Mucosa of descending colon (tissue), 3 donors: ENCODE measurements at regions not wholly inside any gene's neighbourhood (a gene's known extent, or its start where the extent isn't known, plus 50 kb on each side); places are given as distances from the start of the nearest gene placed in this dataset.

ENCODE experiments used
- ATAC-seq: fragments of 200-7000 bp; cut with Tn5 transposase; one replicate; pipeline ENCODE4 v1.9.1; 2020; ENCODE audit warnings: mild to moderate bottlenecking, moderate library complexity
- DNase-seq, 3 donors: peaks; one replicate each; pipeline ENCODE4 v3.0.0-alpha.2; 2020
- H3K36me3 ChIP-seq: fragments of 200-600 bp; one replicate; pipeline ENCODE4 v1.8.0; 2021; ENCODE audit warnings: low read depth, mild to moderate bottlenecking
- H3K4me1 ChIP-seq: fragments of 200-600 bp; one replicate; pipeline ENCODE4 v1.8.0; 2021; ENCODE audit warnings: low read depth, mild to moderate bottlenecking
- H3K4me3 ChIP-seq: fragments of 200-600 bp; one replicate; pipeline ENCODE4 v1.8.0; 2021; ENCODE audit warnings: mild to moderate bottlenecking
- H3K9me3 ChIP-seq: fragments of 200-600 bp; one replicate; pipeline ENCODE4 v1.8.0; 2021; ENCODE audit warnings: mild to moderate bottlenecking
- intact Hi-C, 2 donors: fragments of 100-400 bp; cut with DNase I in 1 of 2; cut with micrococcal nuclease in 1 of 2; formaldehyde crosslinking; loops; one replicate each; pipeline versions ENCODE4 v1.11.0 to v1.11.1; 2022; cut with DNase I, micrococcal nuclease
- TF ChIP-seq, protein P1 (sequence below): fragments of 200-600 bp; IDR thresholded peaks from one replicate; pipeline ENCODE4 v1.8.0; 2022; ENCODE audit warnings: antibody characterized with exemption, mild to moderate bottlenecking
- donor health status: DM: no; HTN: no; CAD: no; lungs with moderate emphysema.
- donor health status: DM: no; HTN: no; CAD: no.
- donor health status: DM: no; HTN: yes; CAD: no.

DNA sequence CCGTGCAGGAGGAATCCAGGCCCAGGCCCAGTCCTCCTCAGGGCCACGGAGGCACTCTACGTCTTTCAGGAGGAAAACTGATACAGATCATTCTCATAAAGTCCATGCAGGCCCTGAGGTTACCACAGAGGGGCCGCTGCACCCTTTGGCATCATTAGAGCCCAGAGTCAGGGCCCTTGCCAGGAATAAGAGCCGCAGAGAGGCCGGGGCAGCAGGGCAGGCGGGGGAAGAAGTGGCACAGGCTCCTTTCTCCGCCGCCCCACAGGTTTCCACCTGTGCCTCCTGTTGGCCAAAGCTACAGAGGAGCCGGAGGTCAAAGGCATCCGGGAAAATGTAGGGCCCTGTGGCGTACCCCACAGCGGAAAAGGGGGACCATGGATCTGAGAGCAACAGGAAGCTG is 366.6 kb upstream of the SHH start:
- TF ChIP-seq, protein P1, sequence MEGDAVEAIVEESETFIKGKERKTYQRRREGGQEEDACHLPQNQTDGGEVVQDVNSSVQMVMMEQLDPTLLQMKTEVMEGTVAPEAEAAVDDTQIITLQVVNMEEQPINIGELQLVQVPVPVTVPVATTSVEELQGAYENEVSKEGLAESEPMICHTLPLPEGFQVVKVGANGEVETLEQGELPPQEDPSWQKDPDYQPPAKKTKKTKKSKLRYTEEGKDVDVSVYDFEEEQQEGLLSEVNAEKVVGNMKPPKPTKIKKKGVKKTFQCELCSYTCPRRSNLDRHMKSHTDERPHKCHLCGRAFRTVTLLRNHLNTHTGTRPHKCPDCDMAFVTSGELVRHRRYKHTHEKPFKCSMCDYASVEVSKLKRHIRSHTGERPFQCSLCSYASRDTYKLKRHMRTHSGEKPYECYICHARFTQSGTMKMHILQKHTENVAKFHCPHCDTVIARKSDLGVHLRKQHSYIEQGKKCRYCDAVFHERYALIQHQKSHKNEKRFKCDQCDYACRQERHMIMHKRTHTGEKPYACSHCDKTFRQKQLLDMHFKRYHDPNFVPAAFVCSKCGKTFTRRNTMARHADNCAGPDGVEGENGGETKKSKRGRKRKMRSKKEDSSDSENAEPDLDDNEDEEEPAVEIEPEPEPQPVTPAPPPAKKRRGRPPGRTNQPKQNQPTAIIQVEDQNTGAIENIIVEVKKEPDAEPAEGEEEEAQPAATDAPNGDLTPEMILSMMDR: no peak
- Histone ChIP-seq H3K36me3 (no peaks in the 10 kb centered on the region), H3K9me3 (no peaks in the 10 kb centered on the region), H3K4me1 (no peaks in the 10 kb centered on the region), H3K4me3 (no peak overlapping the region)
- ATAC-seq: no peak
- intact Hi-C loops: no loop called here
- DNase-seq: no peak

DNA sequence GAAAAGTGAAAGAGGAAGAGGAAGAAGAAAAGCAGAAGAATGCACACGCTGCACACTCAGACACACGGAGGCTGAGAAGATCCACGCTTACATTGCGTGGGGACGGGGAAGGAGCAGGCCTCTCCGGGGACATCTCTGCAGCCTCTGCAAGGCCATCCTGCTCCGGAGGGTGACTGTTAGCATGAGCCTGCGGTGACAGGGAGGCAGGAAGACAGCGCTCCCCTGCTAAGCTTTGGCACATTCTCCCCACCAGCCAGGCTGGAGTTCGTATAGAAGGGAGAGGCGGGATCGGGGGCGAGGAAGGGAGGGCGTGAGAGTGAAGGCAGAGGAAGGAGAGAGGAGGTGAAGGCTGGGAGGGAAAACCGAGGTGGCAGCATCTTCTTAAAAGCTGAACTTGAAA is 366.0 kb upstream of the SHH start:
- DNase-seq (no peak), ATAC-seq (no peak)
- no peaks in the 10 kb centered on the region for H3K9me3 ChIP-seq
- no peaks in the 10 kb centered on the region for H3K36me3 ChIP-seq
- H3K4me1 ChIP-seq: no peaks in the 10 kb centered on the region
- H3K4me3 ChIP-seq: no peak overlapping the region
- TF ChIP-seq, protein P1: no peak
- intact Hi-C loops: no loop called here

DNA sequence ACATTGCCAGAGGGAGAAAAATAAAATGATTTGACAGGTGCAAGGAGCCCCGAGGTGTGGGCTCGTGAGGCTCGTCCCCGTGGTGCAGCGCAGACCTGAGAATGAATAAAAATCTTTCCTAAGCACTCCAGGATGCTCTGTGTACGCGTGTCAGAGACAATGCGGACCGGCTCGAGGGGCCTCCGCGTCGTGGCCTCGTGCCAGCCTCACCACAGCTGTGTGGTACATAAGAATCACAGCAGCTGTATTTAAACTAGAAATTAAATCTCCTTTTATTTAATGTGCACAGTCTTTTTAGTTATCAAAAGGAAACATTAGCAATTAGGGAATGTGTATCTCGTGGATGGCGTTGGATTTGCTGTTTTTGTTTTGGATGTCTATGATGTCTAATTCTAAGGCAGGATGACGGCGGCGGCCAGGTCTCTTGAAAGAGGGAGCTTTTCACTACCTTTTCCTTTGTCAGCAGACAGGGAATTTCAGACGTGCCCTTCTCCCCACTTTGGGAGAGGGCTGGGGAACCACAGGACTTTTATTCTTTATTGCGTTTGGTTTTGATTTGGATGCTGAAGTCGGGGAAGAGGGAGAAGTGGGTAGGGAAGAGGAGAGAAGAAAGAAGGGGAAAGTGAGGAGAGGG is 365.3 kb upstream of the SHH start:
- no peaks in the 10 kb centered on the region for H3K9me3 ChIP-seq
- no peaks in the 10 kb centered on the region for H3K36me3 ChIP-seq
- TF ChIP-seq, protein P1: no peak
- ATAC-seq: no peak
- no peak for DNase-seq
- intact Hi-C loops: no loop called here
- no peak overlapping the region for H3K4me3 ChIP-seq
- H3K4me1 ChIP-seq: no peaks in the 10 kb centered on the region

DNA sequence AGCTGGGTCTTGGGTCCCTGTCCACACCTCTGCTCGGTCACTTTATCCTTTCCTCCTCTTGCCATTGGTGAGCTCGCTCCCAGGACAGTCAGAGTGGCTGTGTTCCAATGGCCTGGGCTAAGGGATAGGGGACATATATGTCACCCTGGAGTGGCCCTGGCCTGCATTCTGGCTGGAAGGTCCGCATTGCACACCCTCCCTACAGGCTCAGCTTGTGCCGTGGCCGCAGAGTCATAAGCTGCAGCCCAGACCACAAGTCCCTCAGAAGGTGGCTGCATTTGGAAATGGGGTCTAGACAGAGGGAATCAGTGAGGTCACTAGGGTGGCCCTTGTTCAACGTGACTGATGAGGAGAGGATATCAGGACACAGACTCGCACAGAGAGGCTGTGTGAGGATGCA is 363.8 kb upstream of the SHH start:
- H3K4me3 ChIP-seq: no peak overlapping the region
- no peaks in the 10 kb centered on the region for H3K9me3 ChIP-seq
- TF ChIP-seq, protein P1: no peak
- ATAC-seq (no peak), DNase-seq (no peak)
- intact Hi-C loops: no loop called here
- no peaks in the 10 kb centered on the region for H3K36me3 ChIP-seq
- no peaks in the 10 kb centered on the region for H3K4me1 ChIP-seq

DNA sequence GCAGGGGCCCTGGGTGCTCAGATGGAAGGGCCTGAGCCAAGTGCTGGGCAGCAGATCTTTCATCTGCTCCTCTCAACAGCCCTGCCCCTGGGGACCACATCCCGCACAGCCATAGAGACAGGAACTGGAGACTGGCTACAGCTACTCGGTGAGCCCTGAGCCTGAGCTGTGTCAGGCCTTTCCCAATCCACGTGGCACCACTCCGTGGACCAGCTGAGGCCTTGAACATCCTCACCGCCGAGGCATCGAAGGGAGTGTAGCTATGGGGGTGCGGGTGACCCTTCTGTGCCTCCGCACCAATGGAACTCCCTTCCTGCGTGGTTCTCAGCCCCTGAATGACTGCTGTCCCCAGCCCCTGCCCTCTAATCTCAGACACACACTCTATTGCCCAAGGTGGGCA is 362.7 kb upstream of the SHH start:
- no peak for DNase-seq
- intact Hi-C loops: no loop called here
- no peaks in the 10 kb centered on the region for H3K4me1 ChIP-seq
- no peaks in the 10 kb centered on the region for H3K36me3 ChIP-seq
- H3K9me3 ChIP-seq: no peaks in the 10 kb centered on the region
- TF ChIP-seq, protein P1: no peak
- ATAC-seq: no peak
- no peak overlapping the region for H3K4me3 ChIP-seq

DNA sequence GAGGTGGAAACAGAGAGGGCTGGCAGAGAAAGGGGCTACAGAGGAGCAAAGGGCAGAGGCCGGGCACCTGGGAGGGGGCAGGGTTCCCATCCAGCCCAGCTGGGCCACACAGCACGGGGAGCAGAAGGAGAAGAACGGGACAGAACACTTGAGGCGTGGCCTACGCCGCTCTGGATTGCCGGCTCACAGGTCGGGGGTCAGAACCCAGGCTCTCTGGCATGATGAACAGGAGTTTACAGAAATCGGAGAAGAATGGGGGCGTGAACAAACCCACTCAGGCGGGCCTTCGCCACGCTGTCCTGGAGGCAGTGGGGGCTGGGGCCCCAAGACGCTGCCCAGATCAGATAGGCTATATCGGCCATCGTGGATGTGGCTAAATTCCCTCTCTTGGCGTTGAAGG is 362.2 kb upstream of the SHH start:
- Histone ChIP-seq H3K4me3 (no peak overlapping the region), H3K36me3 (no peaks in the 10 kb centered on the region), H3K4me1 (no peaks in the 10 kb centered on the region), H3K9me3 (no peaks in the 10 kb centered on the region)
- TF ChIP-seq, protein P1: no peak
- intact Hi-C loops: no loop called here
- DNase-seq: peak in 1 of 3 donors; percentile 25
- no peak for ATAC-seq
